SU-DHL-6 (cell line): ENCODE measurements at regions not wholly inside any gene's neighbourhood (a gene's known extent, or its start where the extent isn't known, plus 50 kb on each side); places are given as distances from the start of the nearest gene placed in this dataset.

Source experiments
- H2AFZ ChIP-seq: fragments of 200-600 bp; sonication (generic); 2 replicates; pipeline ENCODE4 v1.6.1; 2014; ENCODE audit warnings: low read depth, mild to moderate bottlenecking, moderate library complexity, mixed read lengths, antibody characterized with exemption, low read length; ENCODE audit not compliant: severe bottlenecking
- H3F3A ChIP-seq: fragments of 200-600 bp; shearing (Covaris generic); 2 replicates; pipeline ENCODE4 v1.6.0; 2016; ENCODE audit warnings: antibody characterized with exemption, mild to moderate bottlenecking; ENCODE audit not compliant: insufficient read depth
- H3K27ac ChIP-seq: fragments of 200-600 bp; sonication (generic); 2 replicates; pipeline ENCODE4 v1.5.1; 2016; ENCODE audit warnings: low read depth, mild to moderate bottlenecking, low read length, moderate library complexity, mixed read lengths
- H3K27me3 ChIP-seq: fragments of 200-600 bp; sonication (generic), shearing (Covaris generic); 2 replicates; pipeline ENCODE4 v1.6.0; 2014; ENCODE audit warnings: mild to moderate bottlenecking, low read length
- H3K36me3 ChIP-seq: fragments of 200-600 bp; sonication (generic); 2 replicates; pipeline ENCODE4 v1.6.1; 2014; ENCODE audit warnings: mild to moderate bottlenecking, low read length, mixed read lengths
- H3K4me2 ChIP-seq: fragments of 300-600, 200-600 bp; shearing (Covaris generic), sonication (generic); 2 replicates; pipeline ENCODE4 v1.6.0; 2014; ENCODE audit warnings: low read length, low read depth, mild to moderate bottlenecking; ENCODE audit not compliant: poor library complexity, severe bottlenecking
- H3K4me3 ChIP-seq: fragments of 200-600 bp; sonication (generic); 2 replicates; pipeline ENCODE4 v1.5.1; 2014; ENCODE audit warnings: antibody characterized with exemption, low read length, mild to moderate bottlenecking, mixed read lengths; ENCODE audit not compliant: insufficient read depth, poor library complexity, severe bottlenecking
- H3K79me2 ChIP-seq: fragments of 200-600 bp; sonication (generic); 2 replicates; pipeline ENCODE4 v1.6.1; 2014; ENCODE audit warnings: mild to moderate bottlenecking, low read length, moderate library complexity; ENCODE audit not compliant: insufficient read depth
- H3K9ac ChIP-seq: fragments of 200-600 bp; sonication (generic); 2 replicates; pipeline ENCODE4 v1.7.0; 2014; ENCODE audit warnings: mild to moderate bottlenecking, low read length
- H3K9me2 ChIP-seq: fragments of 200-600 bp; sonication (generic); replicated peaks from 2 replicates; pipeline ENCODE4 v1.6.1; 2014; ENCODE audit warnings: low read length; ENCODE audit not compliant: insufficient read depth
- H3K9me3 ChIP-seq: fragments of 200-600 bp; sonication (generic); 2 replicates; pipeline ENCODE4 v1.6.1; 2014; ENCODE audit warnings: low read length, mixed read lengths; ENCODE audit not compliant: insufficient read depth
- H4K20me1 ChIP-seq: fragments of 200-600 bp; sonication (generic); 2 replicates; pipeline ENCODE4 v1.6.1; 2014; ENCODE audit warnings: low read depth, mild to moderate bottlenecking, antibody characterized with exemption, low read length, moderate library complexity, mixed read lengths
- CTCF ChIP-seq: fragments of 200-600 bp; sonication (generic); IDR thresholded peaks from one replicate; pipeline ENCODE4 v1.5.1; 2017; ENCODE audit warnings: antibody characterized with exemption, mild to moderate bottlenecking, low read length, moderate library complexity; ENCODE audit not compliant: insufficient read depth, poor library complexity, severe bottlenecking
- EZH2phosphoT487 ChIP-seq: fragments of 200-600 bp; sonication (generic), shearing (Covaris generic); conservative IDR thresholded peaks from 2 replicates; pipeline ENCODE4 v1.6.1; 2018; ENCODE audit warnings: mild to moderate bottlenecking, antibody characterized with exemption, low read length, moderate library complexity, mixed read lengths

GRCh38 chr10:120097766-120098165, 205.2 kb downstream of the SEC23IP start:
- H3K9ac ChIP-seq = no peak overlapping the region
- no peak overlapping the region for H2AFZ ChIP-seq
- no peaks in the 10 kb centered on the region for H3K9me2 ChIP-seq
- no peaks in the 10 kb centered on the region for H3K9me3 ChIP-seq
- H3K36me3 ChIP-seq = no peaks in the 10 kb centered on the region
- H3K27ac ChIP-seq = no peak overlapping the region
- H3K79me2 ChIP-seq = no peaks in the 10 kb centered on the region
- no peak for TF ChIP-seq CTCF
- no peak for TF ChIP-seq EZH2phosphoT487
- H3K4me2 ChIP-seq = no peak overlapping the region
- H3K27me3 ChIP-seq = no peaks in the 10 kb centered on the region
- no peaks in the 10 kb centered on the region for H4K20me1 ChIP-seq
- no peak overlapping the region for H3K4me3 ChIP-seq
- no peaks in the 10 kb centered on the region for H3F3A ChIP-seq

- Histone ChIP-seq H3K9me2 (no peaks in the 10 kb centered on the region), H3K79me2 (no peaks in the 10 kb centered on the region), H4K20me1 (no peaks in the 10 kb centered on the region), H3K4me2 (no peak overlapping the region), H3K27ac (no peak overlapping the region), H3K9ac (no peak overlapping the region), H3F3A (no peaks in the 10 kb centered on the region), H2AFZ (no peak overlapping the region), H3K27me3 (no peaks in the 10 kb centered on the region), H3K36me3 (no peaks in the 10 kb centered on the region), H3K9me3 (no peaks in the 10 kb centered on the region), H3K4me3 (no peak overlapping the region)
- no peak for TF ChIP-seq CTCF
- no peak for TF ChIP-seq EZH2phosphoT487
Observed at GRCh38 chr10:120098232-120098930, 205.9 kb downstream of the SEC23IP start.

- no peaks in the 10 kb centered on the region for H3F3A ChIP-seq
- no peaks in the 10 kb centered on the region for H3K9me2 ChIP-seq
- H3K9me3 ChIP-seq = no peaks in the 10 kb centered on the region
- H3K79me2 ChIP-seq = no peaks in the 10 kb centered on the region
- no peak overlapping the region for H2AFZ ChIP-seq
- H3K27ac ChIP-seq = no peak overlapping the region
- no peaks in the 10 kb centered on the region for H3K36me3 ChIP-seq
- no peaks in the 10 kb centered on the region for H4K20me1 ChIP-seq
- no peak overlapping the region for H3K4me2 ChIP-seq
- TF ChIP-seq EZH2phosphoT487 = no peak
- TF ChIP-seq CTCF = no peak
- H3K4me3 ChIP-seq = no peak overlapping the region
- H3K9ac ChIP-seq = no peak overlapping the region
- H3K27me3 ChIP-seq = no peaks in the 10 kb centered on the region
Observed at GRCh38 chr10:120103738-120104560, 211.4 kb downstream of the SEC23IP start.
